ENCODE measurements at regions not wholly inside any gene's neighbourhood (a gene's known extent, or its start where the extent isn't known, plus 50 kb on each side); places are given as distances from the start of the nearest gene placed in this dataset.

DNA sequence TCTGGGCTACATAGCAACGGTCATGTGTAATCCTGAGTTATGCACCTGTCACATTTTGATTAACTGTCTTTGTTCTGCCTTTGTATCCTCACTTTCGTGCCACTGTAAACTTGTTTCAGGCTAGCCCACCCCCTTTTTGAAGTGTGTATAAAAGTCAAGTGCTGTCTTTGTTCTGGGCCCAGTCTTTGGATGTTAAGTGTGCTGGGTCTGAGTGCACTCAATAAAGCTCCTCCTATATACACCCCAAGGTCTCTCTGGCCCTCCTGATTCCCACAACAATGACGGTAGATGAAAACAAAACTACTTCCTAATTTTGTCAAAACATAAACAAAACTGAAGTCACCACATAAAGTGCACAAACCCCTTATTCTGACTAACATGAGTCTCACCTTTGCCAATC is 633.4 kb downstream of the DSC3 start:
- H3K36me3 Mint-ChIP-seq (ENCODE audit: insufficient read depth, unreplicated experiment) = no peaks in the 10 kb centered on the region
- BruUV-seq (replicated peaks) = no TSS peak
- intact Hi-C loops (cut with micrococcal nuclease; ENCODE audit: unreplicated experiment) = no loop called here
- Histone ChIP-seq H3K27me3 (replicated peaks; ENCODE audit: control insufficient read depth, insufficient read depth, low read length) (no peaks in the 10 kb centered on the region), H3K9me3 (no peaks in the 10 kb centered on the region), H3K36me3 (ENCODE audit: control insufficient read depth, insufficient read depth, low read length) (no peaks in the 10 kb centered on the region), H3K4me3 (ENCODE audit: low read depth, low read length) (no peak overlapping the region), H3K4me1 (no peaks in the 10 kb centered on the region)
- POLR2A ChIA-PET = no interaction called here
- no peak overlapping the region for H3K27ac Mint-ChIP-seq (ENCODE audit: unreplicated experiment)
- TF ChIP-seq, protein P1, sequence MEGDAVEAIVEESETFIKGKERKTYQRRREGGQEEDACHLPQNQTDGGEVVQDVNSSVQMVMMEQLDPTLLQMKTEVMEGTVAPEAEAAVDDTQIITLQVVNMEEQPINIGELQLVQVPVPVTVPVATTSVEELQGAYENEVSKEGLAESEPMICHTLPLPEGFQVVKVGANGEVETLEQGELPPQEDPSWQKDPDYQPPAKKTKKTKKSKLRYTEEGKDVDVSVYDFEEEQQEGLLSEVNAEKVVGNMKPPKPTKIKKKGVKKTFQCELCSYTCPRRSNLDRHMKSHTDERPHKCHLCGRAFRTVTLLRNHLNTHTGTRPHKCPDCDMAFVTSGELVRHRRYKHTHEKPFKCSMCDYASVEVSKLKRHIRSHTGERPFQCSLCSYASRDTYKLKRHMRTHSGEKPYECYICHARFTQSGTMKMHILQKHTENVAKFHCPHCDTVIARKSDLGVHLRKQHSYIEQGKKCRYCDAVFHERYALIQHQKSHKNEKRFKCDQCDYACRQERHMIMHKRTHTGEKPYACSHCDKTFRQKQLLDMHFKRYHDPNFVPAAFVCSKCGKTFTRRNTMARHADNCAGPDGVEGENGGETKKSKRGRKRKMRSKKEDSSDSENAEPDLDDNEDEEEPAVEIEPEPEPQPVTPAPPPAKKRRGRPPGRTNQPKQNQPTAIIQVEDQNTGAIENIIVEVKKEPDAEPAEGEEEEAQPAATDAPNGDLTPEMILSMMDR (IDR thresholded peaks at IDR 0.05; ENCODE audit: insufficient read depth in 1 of 2, low read depth in 1 of 2, low read length in 1 of 2, severe bottlenecking in 1 of 2, unreplicated experiment in 1 of 2) = no peak
- no peaks in the 10 kb centered on the region for H3K4me1 Mint-ChIP-seq (ENCODE audit: low read depth, unreplicated experiment)
- CTCF ChIA-PET = no interaction called here
- no peak for DNase-seq
- H3K4me3 Mint-ChIP-seq (ENCODE audit: unreplicated experiment) = no peak overlapping the region
- H3K9me3 Mint-ChIP-seq (ENCODE audit: unreplicated experiment) = no peaks in the 10 kb centered on the region
- H3K27me3 Mint-ChIP-seq (ENCODE audit: insufficient read depth, unreplicated experiment) = no peaks in the 10 kb centered on the region

DNA sequence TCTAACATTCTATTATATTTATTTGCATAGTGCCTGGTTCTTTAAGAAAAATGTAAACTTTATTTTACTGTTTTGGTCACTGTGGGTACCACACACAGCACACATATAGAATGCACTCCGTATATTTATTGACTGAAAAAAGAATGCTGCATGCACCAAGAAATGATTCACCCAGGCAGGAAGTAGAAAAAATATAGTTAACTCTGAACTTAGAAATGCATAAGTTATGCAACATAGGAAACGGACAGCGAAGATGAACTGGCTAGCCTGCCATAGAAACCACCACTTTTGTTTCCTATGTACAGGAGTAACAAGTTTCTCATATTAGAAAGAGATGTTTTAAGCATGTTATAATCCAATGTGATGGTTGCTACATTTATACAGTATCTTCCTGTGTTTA is 635.8 kb downstream of the DSC3 start:
- TF ChIP-seq, protein P1 (IDR thresholded peaks at IDR 0.05; ENCODE audit: insufficient read depth in 1 of 2, low read depth in 1 of 2, low read length in 1 of 2, severe bottlenecking in 1 of 2, unreplicated experiment in 1 of 2) = no peak
- no TSS peak for BruUV-seq (replicated peaks)
- H3K36me3 ChIP-seq (ENCODE audit: control insufficient read depth, insufficient read depth, low read length) = no peaks in the 10 kb centered on the region
- Mint-ChIP-seq H3K27ac (ENCODE audit: unreplicated experiment) (no peak overlapping the region), H3K4me3 (ENCODE audit: unreplicated experiment) (no peak overlapping the region), H3K4me1 (ENCODE audit: low read depth, unreplicated experiment) (no peaks in the 10 kb centered on the region), H3K9me3 (ENCODE audit: unreplicated experiment) (no peaks in the 10 kb centered on the region), H3K36me3 (ENCODE audit: insufficient read depth, unreplicated experiment) (no peaks in the 10 kb centered on the region), H3K27me3 (ENCODE audit: insufficient read depth, unreplicated experiment) (no peaks in the 10 kb centered on the region)
- H3K27me3 ChIP-seq (replicated peaks; ENCODE audit: control insufficient read depth, insufficient read depth, low read length) = no peaks in the 10 kb centered on the region
- POLR2A ChIA-PET = no interaction called here
- no peak overlapping the region for H3K4me3 ChIP-seq (ENCODE audit: low read depth, low read length)
- intact Hi-C loops (cut with micrococcal nuclease; ENCODE audit: unreplicated experiment) = no loop called here
- H3K4me1 ChIP-seq = no peaks in the 10 kb centered on the region
- CTCF ChIA-PET = no interaction called here
- no peak for DNase-seq
- no peaks in the 10 kb centered on the region for H3K9me3 ChIP-seq

DNA sequence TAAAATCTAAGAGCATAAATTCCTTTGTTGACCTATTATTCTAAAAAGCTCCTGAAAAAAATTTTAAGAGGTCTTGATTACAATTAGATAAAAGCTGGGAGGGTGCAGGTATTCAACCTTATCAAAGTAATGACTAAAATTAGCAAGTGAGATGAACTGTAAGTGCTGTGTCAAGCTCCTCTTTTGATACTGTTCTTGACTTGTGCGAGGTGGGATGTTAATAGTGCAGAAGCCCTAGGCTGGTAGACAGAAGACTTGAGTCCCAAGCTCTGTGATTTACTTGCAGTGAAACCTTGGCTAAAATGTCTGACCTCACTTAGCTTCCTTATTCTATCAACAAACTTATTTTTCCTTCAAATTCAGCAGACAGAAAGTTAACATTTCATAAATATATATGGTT is 637.5 kb downstream of the DSC3 start:
- H3K27me3 Mint-ChIP-seq (ENCODE audit: insufficient read depth, unreplicated experiment) = no peaks in the 10 kb centered on the region
- Histone ChIP-seq H3K27me3 (replicated peaks; ENCODE audit: control insufficient read depth, insufficient read depth, low read length) (no peaks in the 10 kb centered on the region), H3K36me3 (ENCODE audit: control insufficient read depth, insufficient read depth, low read length) (no peaks in the 10 kb centered on the region), H3K4me1 (no peaks in the 10 kb centered on the region), H3K4me3 (ENCODE audit: low read depth, low read length) (no peak overlapping the region), H3K9me3 (no peaks in the 10 kb centered on the region)
- intact Hi-C loops (cut with micrococcal nuclease; ENCODE audit: unreplicated experiment) = no loop called here
- DNase-seq = no peak
- H3K4me3 Mint-ChIP-seq (ENCODE audit: unreplicated experiment) = no peak overlapping the region
- no peaks in the 10 kb centered on the region for H3K9me3 Mint-ChIP-seq (ENCODE audit: unreplicated experiment)
- H3K27ac Mint-ChIP-seq (ENCODE audit: unreplicated experiment) = no peak overlapping the region
- TF ChIP-seq, protein P1 (IDR thresholded peaks at IDR 0.05; ENCODE audit: insufficient read depth in 1 of 2, low read depth in 1 of 2, low read length in 1 of 2, severe bottlenecking in 1 of 2, unreplicated experiment in 1 of 2) = no peak
- H3K36me3 Mint-ChIP-seq (ENCODE audit: insufficient read depth, unreplicated experiment) = no peaks in the 10 kb centered on the region
- H3K4me1 Mint-ChIP-seq (ENCODE audit: low read depth, unreplicated experiment) = no peaks in the 10 kb centered on the region
- ChIA-PET POLR2A (no interaction called here), CTCF (no interaction called here)
- BruUV-seq (replicated peaks) = no TSS peak
